ENCODE measurements at regions not wholly inside any gene's neighbourhood (a gene's known extent, or its start where the extent isn't known, plus 50 kb on each side); places are given as distances from the start of the nearest gene placed in this dataset.

DNA sequence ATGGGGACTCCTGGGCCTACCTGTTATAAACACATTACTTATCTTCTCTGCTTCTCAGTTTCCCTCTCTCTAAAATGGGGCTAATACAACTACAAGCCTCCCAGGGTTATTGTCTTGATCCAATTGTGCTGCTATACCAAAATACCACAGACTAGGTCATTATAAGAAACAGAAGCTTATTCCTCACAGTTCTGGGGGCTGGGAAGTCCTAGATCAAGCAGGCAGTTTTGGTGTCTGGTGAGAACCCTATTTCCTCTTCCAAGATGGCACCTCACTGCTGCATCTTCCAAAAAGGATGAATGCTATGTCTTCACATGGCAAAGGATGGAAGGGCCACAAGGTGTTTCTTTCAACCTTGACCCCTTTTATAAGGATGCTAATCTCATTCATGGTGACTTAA, 732.9 kb upstream of the TBX3 start:
- DNase-seq: no peak

DNA sequence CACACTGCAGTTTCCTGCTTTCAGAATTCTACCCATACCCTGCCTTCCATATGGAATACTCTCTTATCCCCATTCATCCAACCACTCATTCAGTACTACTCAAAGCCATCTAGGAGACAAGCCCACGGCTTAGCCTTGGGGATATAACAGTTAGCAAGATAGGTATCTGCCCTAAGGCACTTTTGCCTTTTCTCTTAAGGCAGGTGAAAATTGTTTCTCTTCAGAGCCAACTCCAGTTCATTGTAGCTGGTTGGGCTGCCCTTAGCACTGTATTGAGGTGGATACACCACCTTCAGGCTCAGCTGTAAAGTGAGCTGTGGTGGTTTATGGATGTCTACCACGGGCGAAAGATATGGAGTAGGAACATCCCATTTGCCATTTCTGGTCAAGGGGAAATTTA, 729.7 kb upstream of the TBX3 start:
- no peak for DNase-seq

DNA sequence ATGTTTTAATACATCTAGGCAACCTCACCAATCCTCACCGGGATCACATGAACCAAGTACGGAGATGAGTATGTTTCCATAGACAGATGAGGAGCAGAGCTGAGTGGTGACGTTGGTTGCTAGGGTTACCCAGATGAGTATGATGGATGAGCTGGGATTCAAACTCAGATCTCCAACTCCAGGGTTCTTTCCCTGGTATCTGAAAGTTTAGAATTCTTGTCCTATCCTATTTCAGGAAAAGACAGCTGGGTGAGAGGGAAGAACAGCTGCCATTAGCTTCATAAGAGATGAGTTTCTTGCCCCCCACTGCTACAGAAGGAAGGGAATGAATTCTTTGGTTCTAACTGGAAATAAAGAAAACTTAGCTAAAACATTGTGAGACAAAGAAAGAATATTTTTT, 728.9 kb upstream of the TBX3 start:
- DNase-seq: no peak

DNA sequence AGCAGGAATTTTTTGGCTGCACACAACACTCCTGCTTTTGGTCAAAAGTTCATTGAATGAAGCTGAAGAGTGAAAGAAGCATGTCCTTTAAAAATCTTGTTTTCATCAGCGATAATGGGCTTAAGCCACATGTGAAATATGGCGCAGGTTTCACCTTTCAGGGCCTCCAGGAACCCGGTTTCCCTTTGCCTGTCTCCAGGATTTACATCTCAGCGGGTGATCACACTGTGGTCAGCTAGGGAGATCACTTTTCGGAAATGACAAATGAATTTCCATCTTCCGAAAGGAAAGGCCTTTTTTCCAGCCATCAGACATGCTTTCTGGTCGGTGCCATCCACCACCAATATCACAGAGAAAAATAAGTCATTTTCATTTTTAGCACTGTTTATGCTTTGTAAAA, 727.1 kb upstream of the TBX3 start:
- no peak for DNase-seq

DNA sequence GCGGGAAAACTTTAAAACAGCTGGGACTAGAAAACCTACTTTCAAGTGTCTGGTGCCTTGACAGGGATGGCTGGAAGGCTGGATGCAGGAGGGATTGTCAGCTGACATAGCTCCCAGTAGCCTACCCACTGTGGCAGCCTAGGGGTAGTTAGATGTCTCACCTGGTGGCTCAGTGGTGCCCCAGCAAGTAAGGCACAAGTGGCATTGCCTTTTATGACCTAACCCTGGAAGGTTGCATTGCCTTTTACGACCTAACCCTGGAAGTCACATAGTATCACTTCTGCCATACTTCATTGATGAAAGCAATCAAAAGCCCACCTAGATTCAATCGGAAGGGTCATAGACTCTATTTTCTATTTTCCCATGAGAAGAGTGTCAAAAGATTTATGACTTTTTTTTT, 724.7 kb upstream of the TBX3 start:
- no peak for DNase-seq

GRCh38 chr12:115407723-115408122, 723.7 kb upstream of the TBX3 start:
- DNase-seq: no peak

DNA sequence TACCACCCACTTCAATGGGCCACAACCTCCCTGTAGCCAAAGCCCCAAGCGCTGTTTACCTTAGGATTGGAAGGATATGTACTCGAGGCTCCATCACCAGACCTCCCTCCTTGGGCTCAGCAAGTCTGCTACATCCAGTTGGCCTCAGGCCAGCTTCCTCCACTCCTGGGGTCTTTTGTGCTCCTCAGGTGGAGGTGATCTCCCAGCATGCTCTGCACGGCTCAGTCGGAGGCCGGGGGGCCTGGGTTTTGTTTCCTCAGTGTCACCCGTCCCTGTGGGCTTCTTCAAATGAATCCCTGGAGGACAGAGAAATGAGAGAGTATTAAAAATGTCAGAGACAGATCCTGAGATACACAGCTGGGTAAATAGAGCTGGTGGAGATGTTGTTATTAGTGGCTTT, 723.1 kb upstream of the TBX3 start:
- DNase-seq: no peak

DNA sequence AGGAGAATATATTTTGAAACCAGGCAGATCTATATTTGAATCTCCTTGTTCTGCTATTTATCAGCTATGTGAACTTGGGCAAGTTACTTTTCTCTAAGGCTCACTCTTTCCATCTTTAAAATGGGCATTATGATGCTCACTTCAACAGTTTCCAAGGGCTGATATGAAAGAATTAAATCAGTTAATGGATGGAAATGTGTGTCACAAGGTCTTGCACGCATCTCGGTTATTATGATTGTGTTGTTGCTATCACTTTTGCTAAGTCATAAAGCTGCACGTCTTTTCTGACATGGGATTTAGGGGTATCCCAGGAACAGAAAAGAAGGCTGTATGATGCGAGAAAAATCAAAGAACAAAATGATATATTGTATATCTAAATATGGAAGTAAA, 721.5 kb upstream of the TBX3 start:
- no peak for DNase-seq

DNA sequence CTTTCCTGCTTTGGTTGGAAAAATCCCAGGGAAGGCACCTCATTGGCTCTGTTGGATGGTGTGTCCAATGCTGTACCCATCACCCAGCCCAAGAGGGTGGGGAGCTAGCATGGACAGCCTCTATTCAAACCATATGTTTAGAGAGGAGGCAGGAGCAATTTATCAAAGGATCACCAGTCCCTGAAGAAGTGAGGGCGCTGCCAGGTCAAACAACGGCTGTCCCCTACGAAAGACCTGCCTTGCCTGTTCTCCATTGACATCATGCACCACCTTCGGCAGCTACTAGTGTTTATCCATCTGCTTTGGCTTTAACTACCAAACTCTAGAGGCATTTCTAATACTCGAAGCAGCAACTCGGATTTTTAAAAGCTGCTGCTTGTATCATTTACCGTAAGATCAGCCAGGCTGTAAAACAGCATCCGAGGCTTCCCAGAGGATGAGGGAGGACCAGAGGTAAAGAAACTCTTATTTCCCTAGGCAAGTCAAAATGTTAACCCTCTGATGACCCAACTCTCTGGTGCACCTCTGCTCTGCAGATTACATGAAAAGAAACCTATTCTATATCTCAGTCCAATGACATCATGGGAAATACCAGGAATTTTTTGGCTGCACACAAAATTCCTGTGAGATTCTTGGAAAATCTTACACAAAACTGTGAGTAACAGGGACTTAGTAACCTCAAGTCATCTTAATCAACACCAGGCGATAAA, 720.9 kb upstream of the TBX3 start:
- DNase-seq: no peak

DNA sequence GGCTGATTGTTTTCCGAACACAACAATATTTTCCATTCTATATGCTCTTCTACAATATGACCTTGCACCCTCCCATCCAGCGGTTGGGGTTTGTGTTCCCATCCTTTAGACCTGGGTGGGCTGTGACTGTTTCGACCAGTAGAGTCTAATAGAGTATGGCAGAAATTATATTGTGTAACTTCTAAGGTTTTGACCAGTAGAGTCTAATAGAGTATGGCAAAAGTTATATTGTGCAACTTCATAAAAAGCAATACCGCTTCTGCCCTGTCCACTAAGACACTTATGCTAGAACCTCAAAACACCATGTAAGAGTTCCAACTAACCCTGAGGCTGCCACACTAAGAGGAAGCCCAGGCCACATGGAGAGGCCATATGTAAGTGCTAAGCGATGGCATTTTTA, 719.7 kb upstream of the TBX3 start:
- no peak for DNase-seq

DNA sequence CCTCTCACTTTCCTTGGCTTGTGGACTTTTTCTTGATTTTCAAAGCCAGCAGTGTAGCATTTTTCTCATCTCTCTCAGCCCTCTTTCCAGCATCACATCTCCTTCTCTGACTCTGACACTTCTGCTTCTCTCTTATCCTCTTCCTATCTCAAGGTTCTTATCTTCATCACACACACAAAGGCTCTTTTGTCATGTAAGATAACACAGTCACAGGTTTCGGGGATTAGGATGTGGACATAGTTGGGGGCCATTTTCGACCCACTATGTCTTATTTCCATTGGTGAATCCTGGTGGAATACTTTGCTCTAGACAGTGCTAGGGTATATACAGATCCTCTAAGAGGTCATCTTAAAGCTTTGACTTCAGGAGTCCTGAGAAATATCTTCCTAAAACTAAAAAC, 719.3 kb upstream of the TBX3 start:
- no peak for DNase-seq

DNA sequence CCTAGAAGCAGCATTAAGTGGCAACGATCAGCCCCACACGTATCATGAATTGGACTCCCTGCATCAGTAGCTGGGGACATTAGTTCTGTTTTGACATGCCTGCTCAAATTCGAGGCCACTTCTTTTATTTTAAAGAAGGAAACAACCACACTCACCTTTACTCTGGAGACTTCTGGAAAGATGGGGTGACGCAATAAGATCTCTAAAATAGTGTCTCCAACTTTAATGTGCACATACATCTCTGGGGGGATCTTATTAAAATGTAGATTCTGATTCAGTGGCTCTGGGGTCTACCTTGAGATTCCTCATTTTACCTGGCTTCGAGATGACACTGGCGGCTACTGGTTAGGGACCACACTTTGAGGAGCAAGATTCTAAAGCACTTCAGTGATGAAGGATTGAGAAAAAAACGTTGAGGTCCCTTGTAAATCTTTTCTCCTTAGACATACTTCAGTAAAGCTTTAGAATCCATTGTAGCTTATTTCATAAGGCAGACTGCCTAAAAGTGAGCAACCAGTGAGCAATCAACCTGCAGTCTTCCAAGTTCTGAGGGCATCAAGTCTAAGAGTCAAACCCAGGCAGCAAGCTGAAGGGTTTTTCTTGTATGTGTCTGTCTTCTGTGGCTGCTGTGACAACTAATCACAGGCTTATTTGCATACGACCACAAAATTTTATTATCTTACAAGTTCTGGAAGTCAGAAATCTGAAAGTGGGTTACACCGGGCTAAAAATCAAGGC, 718.6 kb upstream of the TBX3 start:
- no peak for DNase-seq

DNA sequence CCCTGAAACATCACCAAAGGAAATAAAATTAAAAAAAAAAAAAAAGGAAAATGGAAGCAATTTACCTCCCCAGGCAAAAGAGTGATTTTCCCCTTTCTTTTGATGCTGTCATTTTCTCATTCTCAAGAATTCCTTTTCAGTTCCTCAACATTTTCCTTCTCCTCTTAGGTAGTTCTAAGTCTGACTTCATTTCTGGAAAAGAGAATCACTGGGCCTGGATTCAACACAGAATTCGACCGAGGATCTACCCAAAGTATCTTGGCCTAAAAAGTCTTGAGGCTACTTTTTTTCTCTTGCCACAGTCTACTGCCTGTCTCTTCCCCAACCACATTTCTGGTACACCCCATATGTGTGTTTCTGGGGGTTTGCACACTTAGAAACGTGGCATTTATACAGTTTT, 717.8 kb upstream of the TBX3 start:
- no peak for DNase-seq

- DNase-seq: no peak
These were observed 716.0 kb upstream of the TBX3 start for GRCh38 chr12:115400011-115400410.

GRCh38 chr12:115398311-115398781, 714.4 kb upstream of the TBX3 start:
- DNase-seq: no peak

DNA sequence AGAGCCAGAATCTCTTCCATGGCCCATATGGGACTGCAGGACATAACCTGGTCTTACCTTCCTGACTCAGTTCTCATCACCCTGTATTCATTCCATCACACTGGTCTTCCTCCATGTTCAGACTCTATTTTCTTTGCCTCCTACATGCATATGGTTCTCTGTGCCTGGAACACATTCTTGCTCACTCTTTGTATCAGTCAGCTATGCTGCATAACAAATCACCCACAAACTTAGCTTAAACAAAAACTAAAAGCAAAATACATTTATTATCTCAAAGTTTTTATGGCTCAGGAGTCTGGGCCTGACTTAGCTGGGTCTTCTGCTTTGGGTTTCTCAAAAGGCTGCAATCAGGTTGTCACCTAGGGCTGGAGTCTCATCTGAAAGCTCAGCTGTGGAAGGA, 712.6 kb upstream of the TBX3 start:
- no peak for DNase-seq

- DNase-seq: no peak
These were observed 710.7 kb upstream of the TBX3 start for GRCh38 chr12:115394496-115395220.

DNA sequence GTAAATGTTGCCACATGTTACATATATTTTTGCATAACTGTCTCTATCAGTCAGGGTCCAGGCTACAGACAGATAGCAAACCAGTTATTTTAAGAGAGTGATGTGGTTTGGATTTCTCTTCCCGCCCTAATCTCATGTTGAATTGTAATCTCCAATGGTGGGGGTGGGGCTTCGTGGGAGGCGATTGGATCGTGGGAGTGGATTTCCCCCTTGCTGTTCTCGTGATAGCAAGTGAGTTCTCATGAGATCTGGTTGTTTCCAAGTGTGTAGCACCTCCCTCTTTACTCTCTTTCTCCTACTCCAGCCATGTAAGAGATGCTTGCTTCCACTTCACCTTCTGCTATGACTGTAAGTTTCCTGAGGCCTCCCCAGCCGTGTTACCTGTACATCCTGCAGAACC, 704.2 kb upstream of the TBX3 start:
- DNase-seq: no peak

GRCh38 chr12:115387467-115387901, 703.5 kb upstream of the TBX3 start:
- DNase-seq: no peak

- no peak for DNase-seq
These were observed 703.0 kb upstream of the TBX3 start for GRCh38 chr12:115386946-115387345.

DNA sequence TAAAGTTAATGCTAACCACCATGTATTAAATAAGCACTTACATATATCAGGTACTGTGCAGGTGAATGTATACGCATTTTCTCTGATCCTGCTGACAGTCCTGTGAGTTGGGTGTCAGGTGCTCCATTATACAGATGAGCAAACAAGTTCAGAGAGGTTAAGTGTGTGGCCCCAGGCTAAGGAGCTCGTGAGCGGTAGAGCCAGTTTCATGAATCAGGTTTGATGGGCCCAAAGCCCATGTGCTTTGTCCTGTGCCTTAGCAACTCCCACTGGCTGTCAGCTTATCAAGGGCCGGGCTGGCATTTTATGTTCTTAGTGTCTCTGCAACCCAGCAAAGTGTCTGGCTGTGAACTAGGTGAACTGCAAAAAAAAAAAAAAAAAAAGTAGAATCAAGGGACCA, 701.2 kb upstream of the TBX3 start:
- DNase-seq: no peak

- DNase-seq: no peak
These were observed 700.4 kb upstream of the TBX3 start for GRCh38 chr12:115384391-115384790.

GRCh38 chr12:115383668-115384067, 699.7 kb upstream of the TBX3 start:
- no peak for DNase-seq

DNA sequence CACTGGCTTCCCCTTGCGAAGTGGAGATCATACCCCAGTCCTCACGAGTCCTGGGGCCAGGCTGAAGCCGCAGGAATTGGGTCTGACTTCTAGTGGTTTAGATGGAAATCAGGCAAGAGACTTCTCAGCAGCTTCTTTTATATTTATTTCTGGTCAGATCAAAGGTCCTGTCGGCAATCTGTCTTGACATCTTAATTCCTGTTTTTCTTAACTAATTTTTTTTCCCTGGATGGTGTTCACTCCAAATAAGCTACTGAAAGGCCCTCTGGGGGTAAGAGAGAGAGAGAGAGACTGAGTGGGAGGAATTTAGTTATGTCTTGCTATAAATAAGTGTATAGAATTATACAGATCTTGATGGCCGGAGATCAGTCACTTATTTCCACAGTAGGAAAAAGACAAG, 698.7 kb upstream of the TBX3 start:
- no peak for DNase-seq

Data from COR-L47 (cell line).